Neural cell (in vitro differentiated cells): ENCODE measurements at regions not wholly inside any gene's neighbourhood (a gene's known extent, or its start where the extent isn't known, plus 50 kb on each side); places are given as distances from the start of the nearest gene placed in this dataset.

Experiments
- H2AFZ ChIP-seq: fragments of 200-600, 300-800 bp; sonication (generic), shearing (Covaris generic); 2 replicates; pipeline ENCODE4 v1.6.0; 2014; ENCODE audit warnings: low read depth, mild to moderate bottlenecking, antibody characterized with exemption, low read length, moderate library complexity
- H3F3A ChIP-seq: fragments of 200-600 bp; shearing (Covaris generic); 2 replicates; pipeline ENCODE4 v1.6.1; 2016; ENCODE audit warnings: mild to moderate bottlenecking, moderate library complexity, mixed read lengths, antibody characterized with exemption, low read length; ENCODE audit not compliant: insufficient read depth, poor library complexity, severe bottlenecking
- H3K27ac ChIP-seq: fragments of 200-600, 300-800 bp; sonication (generic), shearing (Covaris generic); 2 replicates; pipeline ENCODE4 v1.5.1; 2014; ENCODE audit warnings: mild to moderate bottlenecking, low read length, moderate library complexity
- H3K27me3 ChIP-seq: fragments of 300-800, 200-600 bp; sonication (generic), shearing (Covaris generic); 2 replicates; pipeline ENCODE4 v1.6.0; 2014; ENCODE audit warnings: mild to moderate bottlenecking, low read depth, low read length, moderate library complexity; ENCODE audit not compliant: insufficient read depth
- H3K36me3 ChIP-seq: fragments of 300-800, 200-600 bp; sonication (generic), shearing (Covaris generic); 2 replicates; pipeline ENCODE4 v1.5.1; 2014; ENCODE audit warnings: mild to moderate bottlenecking, antibody characterized with exemption, low read length, moderate library complexity; ENCODE audit not compliant: insufficient read depth
- H3K4me2 ChIP-seq: fragments of 300-800, 200-600 bp; sonication (generic), shearing (Covaris generic); 2 replicates; pipeline ENCODE4 v1.6.0; 2014; ENCODE audit warnings: mild to moderate bottlenecking, low read length
- H3K4me3 ChIP-seq: fragments of 300-800, 200-600 bp; sonication (generic), shearing (Covaris generic); 2 replicates; pipeline ENCODE4 v1.5.1; 2014; ENCODE audit warnings: mild to moderate bottlenecking, low read length, moderate library complexity
- H3K79me2 ChIP-seq: fragments of 200-600 bp; shearing (Covaris generic); replicated peaks from 2 replicates; pipeline ENCODE4 v1.6.0; 2014; ENCODE audit warnings: mild to moderate bottlenecking, low read length, moderate library complexity; ENCODE audit not compliant: insufficient read depth
- H3K9ac ChIP-seq: fragments of 300-800, 200-600 bp; sonication (generic), shearing (Covaris generic); 2 replicates; pipeline ENCODE4 v1.6.1; 2016; ENCODE audit warnings: mild to moderate bottlenecking, low read length, mixed read lengths
- H3K9me2 ChIP-seq: fragments of 200-600 bp; shearing (Covaris generic); 2 replicates; pipeline ENCODE4 v1.6.1; 2016; ENCODE audit warnings: mild to moderate bottlenecking, low read length, mixed read lengths; ENCODE audit not compliant: insufficient read depth
- H3K9me3 ChIP-seq: fragments of 200-600, 300-800 bp; sonication (generic), shearing (Covaris generic); 2 replicates; pipeline ENCODE4 v1.6.1; 2016; ENCODE audit warnings: mild to moderate bottlenecking, mixed run types, low read length, moderate library complexity, mixed read lengths
- H4K20me1 ChIP-seq: fragments of 200-600 bp; shearing (Covaris generic); 2 replicates; pipeline ENCODE4 v1.6.1; 2016; ENCODE audit warnings: mild to moderate bottlenecking, mixed run types; ENCODE audit not compliant: insufficient read depth
- CTCF ChIP-seq: fragments of 450-650 bp; IDR thresholded peaks from 2 replicates; pipeline ENCODE4 v1.5.1; 2014; ENCODE audit warnings: antibody characterized with exemption, mild to moderate bottlenecking, moderate library complexity; ENCODE audit not compliant: poor library complexity, severe bottlenecking
- EP300 ChIP-seq: fragments of 450-650 bp; conservative IDR thresholded peaks from 2 replicates; pipeline ENCODE4 v1.6.1; 2014; ENCODE audit warnings: antibody characterized with exemption, mild to moderate bottlenecking, moderate library complexity; ENCODE audit not compliant: poor library complexity, severe bottlenecking
- EZH2 ChIP-seq: fragments of 200-600, 300-800 bp; shearing (Covaris generic), sonication (generic); IDR thresholded peaks from 2 replicates; pipeline ENCODE4 v1.6.1; 2014; ENCODE audit warnings: antibody characterized with exemption, low read length, borderline replicate concordance, mild to moderate bottlenecking; ENCODE audit not compliant: insufficient read depth, poor library complexity, severe bottlenecking
- MXI1 ChIP-seq: fragments of 450-650 bp; conservative IDR thresholded peaks from 2 replicates; pipeline ENCODE4 v1.6.1; 2014; ENCODE audit warnings: antibody characterized with exemption, mild to moderate bottlenecking; ENCODE audit not compliant: poor library complexity, severe bottlenecking
- POLR2AphosphoS5 ChIP-seq: IDR thresholded peaks from 2 replicates; pipeline ENCODE4 v1.6.1; 2012
- RAD21 ChIP-seq: fragments of 450-650 bp; conservative IDR thresholded peaks from 2 replicates; pipeline ENCODE4 v1.6.1; 2014; ENCODE audit warnings: antibody characterized with exemption, mild to moderate bottlenecking, moderate library complexity
- SMC3 ChIP-seq: fragments of 450-650 bp; conservative IDR thresholded peaks from 2 replicates; pipeline ENCODE4 v1.6.1; 2014; ENCODE audit warnings: antibody characterized with exemption, mild to moderate bottlenecking, moderate library complexity; ENCODE audit not compliant: poor library complexity
- TAF1 ChIP-seq: IDR thresholded peaks from 2 replicates; pipeline ENCODE4 v1.6.1; 2012; ENCODE audit warnings: low read depth
- TF ChIP-seq, protein P1 (sequence below): IDR thresholded peaks from 2 replicates; pipeline ENCODE4 v1.6.1; 2012; ENCODE audit warnings: borderline replicate concordance

- no peak overlapping the region for H2AFZ ChIP-seq
- no peaks in the 10 kb centered on the region for H3K79me2 ChIP-seq
- no peak overlapping the region for H3K9ac ChIP-seq
- H3F3A ChIP-seq: no peaks in the 10 kb centered on the region
- no peaks in the 10 kb centered on the region for H3K9me3 ChIP-seq
- TF ChIP-seq, protein P1, sequence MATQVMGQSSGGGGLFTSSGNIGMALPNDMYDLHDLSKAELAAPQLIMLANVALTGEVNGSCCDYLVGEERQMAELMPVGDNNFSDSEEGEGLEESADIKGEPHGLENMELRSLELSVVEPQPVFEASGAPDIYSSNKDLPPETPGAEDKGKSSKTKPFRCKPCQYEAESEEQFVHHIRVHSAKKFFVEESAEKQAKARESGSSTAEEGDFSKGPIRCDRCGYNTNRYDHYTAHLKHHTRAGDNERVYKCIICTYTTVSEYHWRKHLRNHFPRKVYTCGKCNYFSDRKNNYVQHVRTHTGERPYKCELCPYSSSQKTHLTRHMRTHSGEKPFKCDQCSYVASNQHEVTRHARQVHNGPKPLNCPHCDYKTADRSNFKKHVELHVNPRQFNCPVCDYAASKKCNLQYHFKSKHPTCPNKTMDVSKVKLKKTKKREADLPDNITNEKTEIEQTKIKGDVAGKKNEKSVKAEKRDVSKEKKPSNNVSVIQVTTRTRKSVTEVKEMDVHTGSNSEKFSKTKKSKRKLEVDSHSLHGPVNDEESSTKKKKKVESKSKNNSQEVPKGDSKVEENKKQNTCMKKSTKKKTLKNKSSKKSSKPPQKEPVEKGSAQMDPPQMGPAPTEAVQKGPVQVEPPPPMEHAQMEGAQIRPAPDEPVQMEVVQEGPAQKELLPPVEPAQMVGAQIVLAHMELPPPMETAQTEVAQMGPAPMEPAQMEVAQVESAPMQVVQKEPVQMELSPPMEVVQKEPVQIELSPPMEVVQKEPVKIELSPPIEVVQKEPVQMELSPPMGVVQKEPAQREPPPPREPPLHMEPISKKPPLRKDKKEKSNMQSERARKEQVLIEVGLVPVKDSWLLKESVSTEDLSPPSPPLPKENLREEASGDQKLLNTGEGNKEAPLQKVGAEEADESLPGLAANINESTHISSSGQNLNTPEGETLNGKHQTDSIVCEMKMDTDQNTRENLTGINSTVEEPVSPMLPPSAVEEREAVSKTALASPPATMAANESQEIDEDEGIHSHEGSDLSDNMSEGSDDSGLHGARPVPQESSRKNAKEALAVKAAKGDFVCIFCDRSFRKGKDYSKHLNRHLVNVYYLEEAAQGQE: no peak
- TF ChIP-seq EZH2 (no peak), MXI1 (no peak), EP300 (no peak), TAF1 (no peak), POLR2AphosphoS5 (no peak), RAD21 (no peak), CTCF (no peak), SMC3 (no peak)
- no peaks in the 10 kb centered on the region for H4K20me1 ChIP-seq
- no peak overlapping the region for H3K4me2 ChIP-seq
- no peak overlapping the region for H3K27ac ChIP-seq
- H3K36me3 ChIP-seq: no peaks in the 10 kb centered on the region
- no peaks in the 10 kb centered on the region for H3K27me3 ChIP-seq
- H3K4me3 ChIP-seq: no peak overlapping the region
- no peaks in the 10 kb centered on the region for H3K9me2 ChIP-seq
Measured at GRCh38 chr4:121248747-121249146, 84.6 kb upstream of the TNIP3 start.

GRCh38 chr4:121246698-121247097 is 82.6 kb upstream of the TNIP3 start:
- no peak for TF ChIP-seq TAF1
- no peak for TF ChIP-seq EP300
- no peak for TF ChIP-seq MXI1
- TF ChIP-seq EZH2: no peak
- no peak for TF ChIP-seq RAD21
- no peak for TF ChIP-seq CTCF
- no peak for TF ChIP-seq SMC3
- H4K20me1 ChIP-seq: no peaks in the 10 kb centered on the region
- no peak overlapping the region for H3K4me2 ChIP-seq

More at GRCh38 chr4:121246698-121247097, 82.6 kb upstream of the TNIP3 start:
- Histone ChIP-seq H3K27ac (no peak overlapping the region), H3F3A (no peaks in the 10 kb centered on the region), H3K27me3 (no peaks in the 10 kb centered on the region), H3K4me3 (no peak overlapping the region), H2AFZ (no peak overlapping the region), H3K9me2 (no peaks in the 10 kb centered on the region), H3K79me2 (no peaks in the 10 kb centered on the region), H3K36me3 (no peaks in the 10 kb centered on the region), H3K9me3 (no peaks in the 10 kb centered on the region), H3K9ac (no peak overlapping the region)
